Adrenal gland (tissue), 5 donors: ENCODE measurements at regions not wholly inside any gene's neighbourhood (a gene's known extent, or its start where the extent isn't known, plus 50 kb on each side); places are given as distances from the start of the nearest gene placed in this dataset.

Experiments
- CTCF ChIP-seq, 6 experiments: fragments of 450-650 bp in 4 of 6; fragments of 200-600 bp in 2 of 6; sonication (generic) in 1 of 6; IDR thresholded peaks; 1 replicate in 5 of 6; 2 replicates in 1 of 6; pipeline versions ENCODE4 v1.5.1 to v1.8.0; 2016 to 2021; ENCODE audit warnings: antibody characterized with exemption in 6 of 6, mild to moderate bottlenecking in 2 of 6, moderate library complexity in 1 of 6
- POLR2A ChIP-seq, 2 donors: fragments of 450-650 bp; IDR thresholded peaks; one replicate each; pipeline ENCODE4 v1.6.1; 2017; ENCODE audit warnings: antibody characterized with exemption in 2 of 2, mild to moderate bottlenecking in 2 of 2, moderate library complexity in 1 of 2
- donor health status: DM: no; HTN: no; CAD: no.

- TF ChIP-seq POLR2A (IDR thresholded peaks at IDR 0.05): no peak
- no peak for TF ChIP-seq CTCF (IDR thresholded peaks at IDR 0.05)
Observed at GRCh38 chr22:34210301-34210700, 290.0 kb upstream of the LARGE1 start.
